Esophagus mucosa (tissue), 1 donor: ENCODE measurements at regions not wholly inside any gene's neighbourhood (a gene's known extent, or its start where the extent isn't known, plus 50 kb on each side); places are given as distances from the start of the nearest gene placed in this dataset.
A peak's percentile ranks its signal among the peaks of the same experiment; 100 is the strongest.
"Not testable (repeated sequence)": the region's sequence is repeated elsewhere in the genome, so short reads cannot be mapped to it uniquely, and the experiment has no call there.

ENCODE experiments used
- ATAC-seq: fragments of 200-7000 bp; cut with Tn5 transposase; one replicate; pipeline ENCODE4 v1.9.1; 2020
- donor health status: DM: yes; HTN: yes; CAD: no.

GRCh38 chr2:17460371-17461086 is 57.7 kb downstream of the RAD51AP2 start:
- peak; percentile 53 for ATAC-seq

GRCh38 chr2:17455343-17455742 is 62.9 kb downstream of the RAD51AP2 start:
- no peak for ATAC-seq

- not testable (repeated sequence) for ATAC-seq
Observed at GRCh38 chr2:17446191-17446590, 72.0 kb downstream of the RAD51AP2 start.

- ATAC-seq = no peak
Observed at GRCh38 chr2:17445744-17446143, 72.5 kb downstream of the RAD51AP2 start.

- peak; percentile 65 for ATAC-seq
Observed at GRCh38 chr2:17442334-17442733, 75.9 kb downstream of the RAD51AP2 start.

- ATAC-seq = peak; percentile 46
Observed at GRCh38 chr2:17441790-17442189, 76.5 kb downstream of the RAD51AP2 start.

- ATAC-seq = peak; percentile 56
Observed at GRCh38 chr2:17441055-17441771, 77.0 kb downstream of the RAD51AP2 start.

- no peak for ATAC-seq
Observed at GRCh38 chr2:17430326-17430725, 87.9 kb downstream of the RAD51AP2 start.

- peak; percentile 83 for ATAC-seq
Observed at GRCh38 chr2:17429130-17429529, 89.1 kb downstream of the RAD51AP2 start.

- ATAC-seq = no peak
Observed at GRCh38 chr2:17427401-17427800, 90.8 kb downstream of the RAD51AP2 start.

GRCh38 chr2:17426743-17427142 is 91.5 kb downstream of the RAD51AP2 start:
- peak; percentile 67 for ATAC-seq

- ATAC-seq = no peak
Observed at GRCh38 chr2:17422061-17422460, 96.2 kb downstream of the RAD51AP2 start.

GRCh38 chr2:17416884-17417391 is 101.3 kb downstream of the RAD51AP2 start:
- ATAC-seq = peak; percentile 96

GRCh38 chr2:17413036-17413435 is 105.2 kb downstream of the RAD51AP2 start:
- no peak for ATAC-seq

GRCh38 chr2:17401096-17401495 is 117.1 kb downstream of the RAD51AP2 start:
- ATAC-seq = no peak

- ATAC-seq = no peak
Observed at GRCh38 chr2:17398770-17399169, 119.5 kb downstream of the RAD51AP2 start.

GRCh38 chr2:17388798-17389197 is 129.4 kb downstream of the RAD51AP2 start:
- ATAC-seq = peak; percentile 67

GRCh38 chr2:17387591-17387990 is 130.6 kb downstream of the RAD51AP2 start:
- ATAC-seq = no peak

GRCh38 chr2:17386771-17387170 is 131.5 kb downstream of the RAD51AP2 start:
- ATAC-seq = no peak

GRCh38 chr2:17380003-17380402 is 138.2 kb downstream of the RAD51AP2 start:
- ATAC-seq = no peak

- ATAC-seq = no peak
Observed at GRCh38 chr2:17375262-17375661, 143.0 kb downstream of the RAD51AP2 start.

- no peak for ATAC-seq
Observed at GRCh38 chr2:17373741-17374140, 144.5 kb downstream of the RAD51AP2 start.

GRCh38 chr2:17373041-17373440 is 145.2 kb downstream of the RAD51AP2 start:
- no peak for ATAC-seq

GRCh38 chr2:17363846-17364245 is 154.4 kb downstream of the RAD51AP2 start:
- ATAC-seq = no peak
